ENCODE measurements at regions not wholly inside any gene's neighbourhood (a gene's known extent, or its start where the extent isn't known, plus 50 kb on each side); places are given as distances from the start of the nearest gene placed in this dataset.

DNA sequence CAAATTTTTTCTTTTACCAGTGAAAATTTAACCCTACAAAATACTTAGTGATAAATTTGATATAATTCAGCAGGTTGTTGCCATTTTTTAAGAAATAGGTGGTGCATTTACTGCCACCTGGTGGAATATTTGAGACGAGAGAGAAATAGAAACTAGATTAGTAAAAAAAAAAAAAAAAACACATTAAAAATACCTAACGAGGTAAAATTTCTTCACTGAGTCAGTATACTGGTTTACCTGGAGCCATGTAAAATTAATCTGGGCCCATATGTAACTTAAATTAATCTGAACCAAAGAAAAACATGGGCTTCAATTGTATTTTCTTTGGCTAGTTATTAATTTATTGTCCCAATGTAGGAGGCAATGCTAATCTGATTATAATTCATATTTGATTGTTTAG is 520.8 kb downstream of the EPM2A start:
- DNase-seq, result no peak

GRCh38 chr6:145224450-145224849 is 510.9 kb downstream of the EPM2A start:
- DNase-seq, result no peak

GRCh38 chr6:145225500-145225899 is 509.8 kb downstream of the EPM2A start:
- DNase-seq, result no peak

- DNase-seq, result no peak
Observed at GRCh38 chr6:145227593-145227992, 507.7 kb downstream of the EPM2A start.

GRCh38 chr6:145228962-145229582 is 506.2 kb downstream of the EPM2A start:
- DNase-seq, result no peak

DNA sequence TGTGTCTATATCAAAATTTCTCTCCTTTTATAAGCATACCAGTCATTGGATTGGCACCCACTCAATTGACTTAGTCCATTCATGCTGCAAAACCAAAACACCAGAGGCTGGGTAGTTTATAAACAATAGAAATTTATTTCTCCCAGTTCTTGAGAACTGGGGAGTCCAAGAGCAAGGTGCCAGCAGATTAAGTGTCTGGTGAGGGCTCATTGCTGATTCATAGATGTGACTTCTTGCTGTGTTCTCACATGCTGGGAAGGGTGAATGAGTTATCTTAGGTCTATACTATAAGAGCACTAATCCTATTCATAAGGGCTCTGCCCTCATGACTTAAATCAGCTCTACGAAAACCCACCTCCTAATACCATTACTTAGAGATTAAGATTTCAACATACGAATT is 501.4 kb downstream of the EPM2A start:
- DNase-seq, result no peak

- no peak for DNase-seq
Observed at GRCh38 chr6:145235207-145235606, 500.1 kb downstream of the EPM2A start.

DNA sequence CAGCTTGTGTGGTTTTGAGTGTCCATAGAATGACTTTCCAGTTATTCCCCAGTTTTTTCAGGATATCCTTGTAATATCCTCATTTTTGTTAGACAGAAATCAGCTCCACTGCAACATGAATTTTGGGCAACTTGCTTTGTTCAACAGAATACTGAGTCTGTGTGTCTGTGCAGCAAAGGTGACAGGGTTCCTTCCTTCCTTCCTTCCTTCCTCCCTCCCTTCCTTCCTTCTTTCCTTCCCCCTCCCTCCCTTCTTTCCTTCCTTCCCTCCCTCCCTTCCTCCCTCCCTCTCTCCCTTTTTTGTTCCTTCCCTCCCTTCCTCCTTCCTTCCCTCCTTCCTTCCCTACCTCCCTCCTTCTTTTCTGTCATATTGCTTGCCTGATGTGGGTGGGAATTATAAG is 496.5 kb downstream of the EPM2A start:
- DNase-seq, result no peak

GRCh38 chr6:145241039-145241438 is 494.3 kb downstream of the EPM2A start:
- DNase-seq, result no peak

GRCh38 chr6:145241721-145242120 is 493.6 kb downstream of the EPM2A start:
- no peak for DNase-seq

DNA sequence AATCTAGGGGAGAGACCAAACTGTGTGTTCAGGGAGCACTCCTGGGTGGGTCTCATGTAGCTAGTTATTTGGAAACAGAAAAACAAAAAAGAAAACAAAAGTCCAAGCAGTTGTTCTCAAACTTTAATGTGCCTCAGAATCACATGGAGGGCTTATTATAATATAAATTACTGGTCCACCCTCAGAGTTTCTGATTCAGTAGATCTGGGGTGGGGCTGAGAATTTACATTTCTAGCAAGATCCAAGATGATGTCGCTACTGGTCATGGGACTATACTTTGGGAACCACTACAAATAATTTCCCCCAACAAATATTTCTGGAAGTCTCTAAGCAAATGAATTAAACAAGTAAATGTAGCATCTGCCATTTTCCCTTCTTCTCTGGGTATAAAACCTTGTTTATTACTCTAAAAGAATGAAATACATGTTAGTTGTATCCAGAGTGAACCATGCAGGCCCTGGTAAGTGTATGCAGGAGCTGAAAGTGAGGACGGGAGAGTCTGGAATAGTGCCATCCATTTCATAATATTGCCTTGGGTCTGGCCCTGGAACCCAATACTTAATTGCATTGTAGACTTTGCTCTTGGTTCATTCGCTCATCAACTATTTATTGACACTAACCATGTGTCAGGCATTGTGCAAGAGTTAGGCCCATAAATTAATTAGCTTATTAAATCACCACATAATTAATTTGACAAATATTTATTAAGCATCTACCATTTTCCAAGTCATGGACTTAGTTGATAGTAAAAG is 490.8 kb downstream of the EPM2A start:
- DNase-seq, result no peak

DNA sequence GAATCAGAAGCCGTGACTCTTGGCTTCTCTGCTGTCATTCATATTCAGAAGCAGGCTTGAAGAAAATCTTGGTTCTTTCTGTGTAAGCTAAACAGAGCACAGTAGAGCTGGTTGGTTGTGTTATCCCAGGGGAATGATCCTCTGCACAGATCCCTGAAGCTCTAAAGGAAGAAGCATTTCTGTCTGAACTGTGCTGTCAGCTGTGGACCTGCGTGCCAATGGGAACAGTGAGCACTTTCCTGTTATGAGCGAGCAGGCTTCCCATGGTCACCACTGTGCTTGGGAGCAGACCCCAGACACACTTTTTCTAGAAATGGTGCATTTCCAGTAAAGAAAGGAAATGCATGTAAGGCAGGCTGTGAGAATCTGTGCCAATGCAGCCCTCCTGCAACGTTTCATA is 490.2 kb downstream of the EPM2A start:
- DNase-seq, result no peak

DNA sequence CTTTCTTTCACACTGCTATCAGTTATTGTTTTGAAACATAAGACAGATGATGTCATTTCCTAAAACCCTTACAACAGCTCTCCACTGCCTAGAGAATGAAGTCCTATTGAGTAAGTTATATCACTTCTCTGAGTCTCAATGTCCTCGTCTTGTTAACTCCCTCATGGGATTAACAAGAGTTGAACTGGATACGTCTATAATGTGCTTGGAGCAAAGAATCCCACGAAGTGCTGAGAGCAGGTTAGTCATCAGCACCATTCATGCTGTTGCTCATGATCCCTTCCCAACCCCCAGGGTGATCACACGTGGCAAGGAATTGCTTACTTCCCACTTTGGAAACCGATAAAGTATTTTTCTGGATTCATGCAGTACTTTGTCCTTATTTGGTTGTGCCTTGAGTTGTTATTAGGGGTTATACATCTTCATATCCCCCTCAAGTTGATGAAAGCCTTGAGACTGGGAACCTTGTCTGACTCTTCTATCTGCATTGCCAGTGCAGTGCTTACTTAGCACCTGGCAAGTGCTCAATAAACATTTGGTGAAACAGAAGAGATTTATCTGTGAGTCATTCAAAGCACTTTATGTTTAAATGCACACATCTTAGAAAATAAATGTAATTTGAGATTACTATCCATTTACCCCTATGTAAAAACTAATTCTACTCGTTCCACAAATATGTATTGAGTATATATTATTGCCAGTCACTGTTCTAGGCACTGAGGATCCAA is 487.5 kb downstream of the EPM2A start:
- no peak for DNase-seq

- no peak for DNase-seq
Observed at GRCh38 chr6:145250436-145250835, 484.9 kb downstream of the EPM2A start.

- no peak for DNase-seq
Observed at GRCh38 chr6:145252737-145253136, 482.6 kb downstream of the EPM2A start.

DNA sequence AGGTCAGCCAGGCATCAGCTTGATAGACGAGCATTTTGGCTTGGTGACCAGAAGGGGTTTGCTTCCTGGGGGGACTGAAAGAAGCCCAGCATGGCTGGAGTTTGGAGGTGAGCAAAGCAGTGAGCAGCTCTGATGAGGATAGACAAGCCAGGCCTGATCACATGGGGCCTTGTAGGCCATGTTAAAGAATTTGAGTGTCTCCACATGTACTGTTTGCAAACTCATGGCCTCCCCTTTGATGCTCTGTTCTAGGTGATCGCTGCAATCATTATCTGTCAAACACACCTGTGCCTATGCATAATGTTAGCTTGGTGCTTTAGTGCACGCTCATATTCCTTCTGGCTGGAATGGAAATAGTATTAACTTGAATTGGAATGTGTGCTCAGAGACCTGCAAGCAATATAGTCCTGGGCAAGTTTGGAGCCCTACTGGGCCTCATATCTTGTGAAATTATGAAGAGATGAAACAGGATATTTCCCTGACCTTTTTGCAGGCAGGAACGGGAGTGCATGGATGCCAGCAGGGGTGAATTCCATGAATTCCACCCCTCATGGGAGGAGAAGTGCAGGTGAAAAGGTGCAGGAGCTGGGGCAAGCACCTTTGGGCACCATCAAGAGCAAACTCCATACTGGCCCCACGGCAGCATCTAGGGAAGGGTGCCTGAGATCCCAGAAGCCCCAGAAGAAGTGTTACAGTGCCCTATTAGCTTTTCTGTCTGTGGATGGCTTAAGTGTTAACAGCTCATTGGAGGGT is 480.5 kb downstream of the EPM2A start:
- DNase-seq, result no peak

GRCh38 chr6:145257704-145258103 is 477.6 kb downstream of the EPM2A start:
- DNase-seq, result no peak

DNA sequence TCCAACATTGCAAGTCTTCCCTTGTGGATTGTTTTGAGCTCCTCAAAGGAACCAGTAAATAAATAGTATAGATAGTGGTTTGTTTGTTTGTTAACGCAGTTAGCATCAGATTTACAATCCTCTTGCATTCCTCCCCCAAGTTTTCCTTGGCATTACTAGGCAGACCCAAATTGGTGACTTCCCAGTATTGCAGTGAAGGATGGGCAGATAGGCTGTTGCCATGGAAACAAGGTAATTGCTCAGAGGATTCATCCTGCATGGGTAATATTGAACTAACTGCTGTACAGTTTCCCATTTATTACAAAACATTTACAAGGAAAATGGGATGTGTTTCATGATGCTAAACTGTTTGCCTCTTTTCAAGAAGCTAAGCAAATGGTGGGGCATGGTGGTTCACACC is 477.2 kb downstream of the EPM2A start:
- no peak for DNase-seq

GRCh38 chr6:145260484-145261175 is 474.7 kb downstream of the EPM2A start:
- DNase-seq, result no peak

- no peak for DNase-seq
Observed at GRCh38 chr6:145261758-145262157, 473.6 kb downstream of the EPM2A start.

- DNase-seq, result no peak
Observed at GRCh38 chr6:145262771-145263170, 472.5 kb downstream of the EPM2A start.

- DNase-seq, result no peak
Observed at GRCh38 chr6:145263778-145264211, 471.5 kb downstream of the EPM2A start.

All from GOT3 (cell line).